Activated naive CD4-positive, alpha-beta T cell treated with Interleukin-2 at 50 U/mL for 16 hours (primary cell): ENCODE measurements at regions not wholly inside any gene's neighbourhood (a gene's known extent, or its start where the extent isn't known, plus 50 kb on each side); places are given as distances from the start of the nearest gene placed in this dataset.

Experiments used
- DNase-seq: peaks from one replicate; pipeline ENCODE4 v3.0.0-alpha.2; 2020

DNA sequence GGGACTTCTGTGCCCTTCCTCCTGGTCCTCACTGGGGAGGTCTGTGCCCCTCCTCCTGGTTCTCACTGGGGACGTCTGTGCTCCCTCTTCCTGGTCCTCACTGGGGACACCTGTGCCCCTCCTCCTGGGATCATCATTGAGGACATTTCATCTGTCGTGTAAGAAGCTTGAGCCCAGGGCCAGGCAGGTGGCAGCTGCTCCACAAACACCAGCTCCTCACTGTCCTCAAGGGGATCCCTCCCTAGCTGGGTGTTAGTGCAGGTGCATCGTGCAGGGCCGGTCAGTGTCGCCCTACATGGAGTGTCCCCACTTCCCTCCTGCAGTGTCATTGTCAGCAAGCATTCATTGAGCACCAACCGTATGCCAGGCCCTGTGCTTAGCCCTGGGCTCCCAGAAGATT is 312.7 kb downstream of the PTPRU start:
- no peak for DNase-seq

DNA sequence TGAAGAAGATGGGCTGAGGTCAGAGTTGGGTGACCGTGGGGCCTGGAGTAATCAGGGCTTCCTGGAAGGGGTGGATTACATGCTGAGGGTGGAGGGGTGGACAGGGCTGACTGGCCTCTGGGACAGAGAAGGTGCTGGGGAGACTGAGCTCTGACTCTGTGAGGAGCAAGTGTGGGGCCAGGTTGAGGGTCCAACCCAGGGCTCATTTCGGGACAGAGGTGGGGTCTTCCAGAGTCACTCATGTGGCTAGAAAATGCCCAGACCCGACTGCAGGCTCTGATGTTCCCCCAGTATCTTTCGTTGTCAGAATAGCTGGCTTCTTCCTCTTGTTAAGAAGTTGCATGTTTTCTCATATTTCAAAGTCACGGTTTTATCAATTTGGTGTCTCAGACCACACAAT is 311.8 kb downstream of the PTPRU start:
- no peak for DNase-seq

DNA sequence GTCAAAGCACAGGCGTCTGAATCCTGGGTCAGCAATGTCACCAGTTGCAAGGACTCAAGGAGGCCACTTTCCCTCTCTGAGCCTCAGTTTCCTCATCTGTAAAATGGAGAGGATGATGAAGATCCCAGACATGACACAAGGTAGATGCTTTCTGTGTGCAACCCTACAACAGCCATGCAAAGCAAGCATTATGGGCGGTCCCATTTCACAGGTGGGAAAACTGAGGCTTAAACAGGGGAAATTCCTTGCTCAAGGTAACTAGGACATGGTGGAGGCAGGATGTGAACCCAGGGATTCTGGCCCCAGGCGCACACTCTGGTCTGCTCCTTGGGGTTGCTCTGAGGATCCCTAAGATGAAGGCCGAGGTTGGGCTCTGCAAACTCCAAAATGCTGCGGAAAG is 311.0 kb downstream of the PTPRU start:
- DNase-seq = no peak

DNA sequence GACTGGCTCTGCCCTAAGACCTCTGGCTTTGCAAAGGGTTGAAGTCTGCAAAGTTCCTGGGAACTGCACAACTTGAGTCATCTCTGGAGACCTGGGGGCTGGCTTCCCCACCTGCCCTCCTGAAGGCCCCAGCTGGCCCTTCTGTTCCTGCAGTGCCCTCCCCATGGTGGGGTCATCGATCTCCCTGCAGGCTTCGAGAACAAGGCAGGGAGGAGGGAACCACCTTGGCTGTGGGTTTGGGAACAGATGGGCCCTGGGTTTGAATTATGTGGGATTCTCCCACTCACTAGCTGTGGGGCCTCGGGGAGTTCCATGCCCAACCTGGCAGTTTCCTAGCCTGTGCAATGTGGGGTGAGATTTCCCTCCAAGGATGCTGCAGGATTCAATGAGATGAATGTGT is 310.2 kb downstream of the PTPRU start:
- no peak for DNase-seq

DNA sequence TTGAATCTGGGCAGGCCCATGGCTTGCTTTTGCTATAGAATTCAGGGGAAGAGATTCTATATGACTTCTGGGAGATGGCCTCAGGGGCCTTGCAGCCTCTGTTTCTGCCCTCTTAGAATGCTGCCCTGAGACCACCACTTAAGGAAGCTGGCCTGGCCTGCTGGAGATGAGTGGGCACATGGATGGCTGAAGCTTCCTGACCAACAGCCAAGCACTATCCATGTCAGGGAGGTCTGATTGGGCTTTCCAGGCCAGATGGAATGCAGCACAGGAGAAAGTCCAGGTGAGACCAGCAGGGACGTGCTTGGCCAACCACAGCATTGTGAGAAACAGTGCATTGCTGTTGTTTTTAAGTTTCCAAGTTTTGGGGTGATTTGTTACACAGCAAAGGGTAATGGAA is 308.1 kb downstream of the PTPRU start:
- no peak for DNase-seq

DNA sequence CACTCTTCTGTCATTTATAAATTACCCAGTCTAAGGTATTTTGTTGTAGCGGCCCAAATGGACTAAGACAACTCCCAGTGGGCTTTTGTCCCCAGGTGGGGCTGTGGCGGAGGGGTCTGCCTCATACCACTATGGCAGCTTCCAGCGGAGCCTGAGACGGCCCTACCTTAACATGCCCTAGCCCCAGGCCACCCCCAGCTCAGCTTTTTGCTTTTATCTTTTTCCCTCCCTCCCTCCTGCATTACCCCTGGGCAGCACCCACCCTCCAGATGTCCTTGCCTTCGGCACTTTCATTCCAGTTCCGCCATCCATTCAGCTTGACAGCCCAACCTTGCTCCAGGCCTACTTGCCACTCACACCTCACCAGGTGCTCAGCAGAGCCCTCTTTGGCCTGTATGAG is 307.3 kb downstream of the PTPRU start:
- DNase-seq = no peak

DNA sequence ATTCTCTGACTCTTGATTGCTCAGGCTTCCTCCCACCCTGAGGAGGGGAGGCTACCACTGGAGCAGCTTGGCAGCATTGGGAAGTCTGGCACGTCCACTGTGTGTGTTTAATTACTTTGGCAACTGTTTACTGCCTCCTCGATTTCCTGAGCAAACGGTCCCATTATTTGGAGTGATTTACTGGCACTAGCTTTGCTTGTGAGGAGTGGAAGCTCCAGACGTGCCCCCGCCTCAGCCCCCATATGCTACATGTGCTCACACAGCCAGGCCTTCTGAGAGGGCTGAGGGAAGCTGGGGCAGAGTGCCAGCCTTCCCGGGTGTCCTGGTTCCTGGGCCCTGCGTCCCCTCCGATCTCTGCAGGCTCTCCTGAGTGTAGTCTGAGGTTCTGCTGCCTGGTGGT is 306.2 kb downstream of the PTPRU start:
- no peak for DNase-seq

DNA sequence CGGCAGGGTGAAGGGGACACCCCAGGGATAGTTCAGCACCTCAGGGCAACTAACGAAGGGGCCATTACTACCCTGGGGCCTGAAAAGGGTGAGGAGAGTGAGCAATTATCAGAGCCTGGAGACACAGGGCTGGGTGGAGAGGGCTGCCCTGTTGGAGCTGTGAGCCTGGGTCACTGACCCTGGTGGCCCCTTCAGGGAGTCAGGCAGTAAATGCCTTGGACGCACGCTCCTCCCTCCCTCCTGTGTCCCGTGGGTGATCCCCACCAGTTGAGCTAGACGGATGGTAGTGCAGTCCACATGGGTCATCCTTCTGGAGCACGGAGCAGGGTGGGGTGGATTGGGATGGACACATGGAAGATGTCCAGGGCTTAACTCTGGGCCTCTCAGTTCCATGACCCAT is 305.3 kb downstream of the PTPRU start:
- DNase-seq = no peak

DNA sequence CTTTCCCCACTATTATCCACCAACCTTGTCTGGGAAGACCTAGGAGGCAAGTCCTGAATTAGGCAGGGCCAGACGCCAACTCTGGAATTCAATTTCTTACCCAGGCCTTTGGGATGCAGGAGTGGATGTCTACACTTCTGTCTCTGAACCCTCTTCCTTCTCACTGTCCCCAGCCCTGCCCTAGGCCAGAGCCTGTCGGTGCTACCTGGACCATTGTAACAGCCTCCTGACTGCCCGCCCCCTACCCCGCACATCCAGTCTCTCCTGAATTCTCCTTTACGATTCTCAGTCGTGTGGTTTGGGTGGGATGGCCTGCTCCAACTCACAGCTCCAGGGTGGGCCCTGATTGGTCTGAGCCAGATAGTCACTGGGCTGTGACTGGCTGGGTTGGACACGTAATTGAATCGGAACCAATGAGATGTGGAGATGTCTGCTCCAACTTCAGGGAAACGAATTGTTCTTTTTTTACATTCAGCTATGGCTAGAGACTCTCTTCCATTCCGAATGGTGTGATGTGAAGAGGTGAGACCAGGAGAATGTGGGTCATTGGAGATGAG is 304.6 kb downstream of the PTPRU start:
- no peak for DNase-seq

DNA sequence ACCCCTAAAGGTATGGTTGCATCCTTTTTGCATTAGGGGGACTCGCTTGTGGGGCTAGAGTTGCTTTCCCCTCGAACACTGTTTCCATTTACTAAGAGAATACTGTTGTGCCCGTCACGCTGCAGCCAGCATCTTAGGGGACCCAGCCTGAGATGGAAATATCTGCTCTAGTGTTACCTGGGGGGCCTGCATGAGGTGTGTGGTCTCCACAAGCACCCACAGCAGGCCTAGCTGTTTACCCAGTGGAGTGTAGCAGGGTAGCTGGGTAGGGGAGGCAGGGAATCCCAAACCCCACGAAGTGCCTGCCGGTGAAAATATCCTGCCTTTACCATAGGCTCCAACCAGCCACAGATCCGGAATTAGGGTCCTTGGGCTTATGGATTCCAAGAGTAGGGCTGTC is 303.6 kb downstream of the PTPRU start:
- no peak for DNase-seq

DNA sequence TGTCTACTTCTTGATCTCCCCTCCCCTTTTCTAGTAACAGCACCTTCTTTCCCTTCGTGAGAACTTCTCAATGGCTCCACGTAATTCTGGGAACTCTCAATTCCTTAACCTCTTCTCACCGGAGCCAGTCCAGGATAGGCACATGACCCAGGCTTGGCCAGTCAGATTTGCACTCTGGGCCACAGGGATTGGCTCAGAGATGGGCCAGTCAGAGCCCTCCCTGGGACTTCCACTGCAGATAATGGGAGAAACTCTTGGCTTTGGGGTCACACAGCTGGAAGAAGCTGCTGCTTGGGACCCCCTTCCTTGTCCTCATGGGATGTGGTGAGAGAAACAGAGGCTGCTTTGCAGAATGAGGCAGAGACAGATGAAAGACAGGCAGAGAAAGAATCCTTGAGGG is 302.3 kb downstream of the PTPRU start:
- DNase-seq = no peak

DNA sequence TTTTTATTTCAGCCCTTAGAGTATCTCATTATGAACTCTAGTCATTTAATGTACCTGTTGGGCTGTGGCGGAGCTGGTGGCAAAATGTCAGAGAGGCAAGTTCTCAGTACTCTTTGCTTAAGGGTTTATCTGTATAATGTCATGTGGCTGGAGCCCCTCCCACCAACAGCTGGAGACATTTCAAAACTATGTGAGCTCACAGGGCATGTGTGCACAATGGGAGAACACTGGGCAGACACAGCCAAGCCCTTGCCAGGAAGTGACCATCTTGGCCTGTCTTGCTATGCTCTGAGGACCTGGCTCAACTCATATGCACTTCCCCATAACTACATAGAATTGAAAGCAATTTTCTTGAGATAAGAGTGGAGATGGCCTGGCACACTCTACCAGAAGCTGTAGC is 296.4 kb downstream of the PTPRU start:
- no peak for DNase-seq

DNA sequence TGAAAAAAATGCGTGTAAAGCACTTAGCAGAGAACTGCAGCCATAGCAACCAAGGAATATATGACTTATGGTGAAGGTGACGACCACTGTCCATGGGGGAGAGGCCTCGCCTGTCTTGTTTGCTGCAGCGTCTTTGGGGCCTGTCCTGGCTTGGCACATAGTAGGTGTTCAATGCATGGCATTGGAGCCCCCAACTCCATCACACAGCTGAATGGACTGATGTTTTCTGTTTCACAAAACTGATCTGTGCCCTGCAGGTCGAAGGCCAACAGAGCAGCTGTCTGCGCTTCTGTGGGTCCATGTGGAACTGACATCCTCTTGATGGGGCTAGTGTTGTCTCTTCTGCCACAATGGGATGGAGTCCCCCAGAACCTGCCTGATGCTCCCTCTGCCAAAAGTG is 296.0 kb downstream of the PTPRU start:
- DNase-seq = no peak

DNA sequence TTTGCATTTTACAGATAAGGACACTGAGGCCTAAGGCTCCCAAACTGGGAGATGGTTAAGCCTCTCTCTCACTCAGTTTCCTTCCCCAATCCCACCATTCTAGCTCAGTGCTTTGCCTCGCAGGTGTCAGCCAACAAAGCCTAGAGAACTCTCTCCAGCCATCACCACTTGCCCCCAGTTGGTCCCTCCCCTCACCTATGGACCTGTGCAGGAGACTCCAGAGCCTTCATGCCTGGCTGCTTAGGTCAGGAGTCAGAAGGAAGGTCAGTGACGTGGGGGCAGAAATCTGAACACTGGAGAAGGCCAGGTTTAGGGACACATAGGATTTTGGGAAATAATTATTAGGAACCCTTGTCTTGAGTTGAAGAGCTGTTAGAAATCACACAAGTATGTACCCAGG is 295.3 kb downstream of the PTPRU start:
- no peak for DNase-seq

DNA sequence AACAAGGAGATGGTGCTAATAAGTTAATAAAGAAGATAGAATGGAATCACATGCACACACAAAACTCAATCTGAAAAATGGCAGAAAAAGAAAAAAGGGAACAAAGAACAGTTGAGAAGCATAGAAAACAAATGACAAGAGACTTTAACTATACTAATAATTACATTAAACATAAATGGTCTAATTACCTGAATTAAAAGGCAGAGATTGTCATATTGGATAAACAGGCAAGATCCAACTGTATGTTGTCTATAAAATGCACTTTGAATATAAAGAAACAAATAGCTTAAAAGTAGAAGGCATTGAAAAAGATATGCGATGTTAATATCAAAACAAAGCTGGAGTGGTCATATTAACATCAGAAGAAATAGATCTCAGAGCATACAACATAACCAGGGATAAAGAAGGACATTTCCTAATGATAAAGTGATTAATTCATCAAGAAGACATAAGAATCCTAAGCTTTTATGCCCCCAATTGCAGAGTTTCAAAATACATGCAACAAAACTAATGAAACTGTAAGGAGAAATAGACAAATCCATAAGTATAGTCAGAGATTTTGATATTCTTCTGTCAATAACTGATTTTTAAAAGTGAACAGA is 293.5 kb downstream of the PTPRU start:
- no peak for DNase-seq

DNA sequence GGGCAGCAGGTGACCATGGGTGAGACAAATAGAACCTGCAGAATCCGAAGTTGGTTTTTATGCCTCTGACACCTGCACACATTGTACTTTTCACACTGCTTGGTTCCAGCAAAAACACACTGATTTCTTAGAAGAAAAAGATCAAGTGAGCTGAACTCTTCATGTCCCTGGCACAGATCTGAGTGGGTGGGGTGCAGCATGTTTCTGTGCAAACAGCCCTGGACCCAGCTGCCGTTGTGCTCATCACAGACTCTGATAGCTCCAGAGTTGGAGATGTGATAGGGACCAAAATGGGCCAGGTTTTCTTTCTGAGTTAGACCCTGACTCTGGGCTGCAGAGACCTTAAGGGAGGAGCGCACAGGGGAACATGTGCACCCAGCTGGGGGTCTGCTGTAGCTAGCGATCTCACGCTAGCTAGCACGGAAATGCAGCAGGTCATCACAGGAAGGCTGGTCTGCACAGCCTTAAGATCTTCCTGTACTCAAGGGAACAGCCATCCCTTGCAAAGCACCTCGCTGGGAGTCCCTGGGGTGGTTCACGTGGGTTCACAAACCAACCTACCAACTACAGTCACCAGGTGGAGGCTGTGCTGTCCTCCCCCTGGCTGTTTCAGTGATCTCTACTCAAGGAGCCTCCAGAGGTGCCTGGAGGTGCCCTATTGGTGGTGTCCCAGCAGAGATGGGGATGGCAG is 291.1 kb downstream of the PTPRU start:
- no peak for DNase-seq

DNA sequence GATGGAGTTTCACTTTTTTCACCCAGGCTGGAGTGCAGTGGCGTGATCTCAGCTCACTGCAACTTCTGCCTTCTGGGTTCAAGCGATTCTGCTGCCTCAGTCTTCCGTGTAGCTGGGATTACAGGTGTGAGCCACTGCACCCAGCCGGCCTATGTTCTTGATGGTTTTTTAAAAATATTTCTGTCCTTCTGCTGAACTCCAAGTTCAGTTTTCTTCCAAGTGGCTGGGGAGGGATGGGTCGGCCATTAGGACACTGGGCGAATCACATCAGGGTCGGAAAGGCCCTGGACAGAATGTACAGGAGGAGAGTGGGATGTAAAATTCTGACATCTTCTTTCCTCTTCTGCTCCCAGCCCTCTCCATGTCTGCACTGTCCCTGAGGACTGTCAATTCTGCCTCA is 289.6 kb downstream of the PTPRU start:
- DNase-seq = no peak

DNA sequence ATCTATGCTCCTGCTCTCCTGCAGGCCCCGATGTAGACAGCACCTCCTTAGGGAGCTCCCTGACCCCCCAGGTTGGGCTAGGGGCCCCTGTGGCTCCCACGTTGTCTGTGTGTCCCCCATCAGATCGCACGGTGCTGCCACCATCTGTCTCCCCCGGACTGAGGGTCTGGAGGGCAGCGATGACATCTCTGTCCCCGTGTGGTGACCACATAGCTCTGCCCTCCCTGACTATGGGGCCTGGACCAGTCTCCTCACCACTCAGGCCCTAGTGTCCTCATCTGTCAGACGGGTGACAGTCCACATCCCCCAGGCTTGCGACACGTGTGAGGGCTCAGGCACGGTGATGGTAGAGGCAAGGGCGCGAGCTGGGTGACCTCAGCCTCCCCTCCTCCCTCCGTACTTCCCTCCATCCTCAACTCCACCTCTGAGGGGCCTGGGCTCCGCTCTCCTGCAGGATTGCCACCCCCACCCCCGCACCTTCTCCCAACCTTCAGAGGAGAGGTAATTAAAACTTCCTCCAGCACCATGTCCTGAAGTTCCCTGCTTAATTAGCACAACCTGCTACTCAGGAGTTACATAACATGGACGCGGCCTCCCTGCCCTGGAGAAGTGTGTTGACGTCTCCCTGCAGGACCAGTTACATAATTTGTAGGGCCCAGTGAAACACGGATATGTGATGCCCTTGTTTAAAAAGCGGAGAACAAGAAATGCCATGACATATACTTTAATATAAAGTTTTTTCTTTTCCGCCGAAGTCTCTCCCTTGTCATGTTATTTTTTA is 288.2 kb downstream of the PTPRU start:
- DNase-seq = no peak

DNA sequence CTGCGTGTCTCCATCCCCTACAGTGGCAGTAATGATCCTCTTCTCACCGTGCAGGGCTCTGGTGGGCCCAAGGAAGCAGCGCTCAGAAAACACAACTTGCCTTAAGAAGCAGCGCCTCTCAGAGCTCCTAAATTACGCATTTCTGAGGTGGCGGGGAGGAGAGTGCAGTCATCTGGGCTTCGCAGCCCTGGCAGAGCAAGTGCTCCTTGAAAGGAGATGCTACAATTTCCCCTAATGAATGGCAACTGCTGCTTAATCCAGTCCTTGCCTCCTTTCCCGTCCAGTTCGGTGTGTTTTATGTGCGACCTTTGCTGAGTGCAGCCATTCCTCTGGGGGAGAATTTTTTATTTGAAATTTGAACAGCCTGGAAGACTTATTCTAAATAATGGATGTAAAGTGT is 287.3 kb downstream of the PTPRU start:
- no peak for DNase-seq

DNA sequence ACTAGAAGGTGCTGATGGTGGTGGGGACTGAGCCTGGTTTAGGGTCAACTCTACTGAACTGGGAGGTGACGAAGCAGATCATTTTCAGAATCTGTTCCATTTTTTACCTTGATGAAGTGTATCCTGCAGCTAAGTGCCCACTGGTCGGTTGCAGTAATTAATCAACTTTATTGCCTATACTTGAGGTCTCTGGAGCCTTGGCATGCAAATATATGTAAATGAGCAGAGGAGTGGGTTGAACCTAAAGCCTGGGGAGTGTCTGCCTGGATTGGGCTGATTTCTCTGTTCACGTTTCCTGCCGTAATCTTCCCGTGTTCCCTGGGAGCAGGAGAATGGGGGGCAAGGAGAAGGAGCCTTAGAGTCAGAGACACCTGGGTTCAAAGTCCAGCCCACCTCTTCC is 286.8 kb downstream of the PTPRU start:
- no peak for DNase-seq

DNA sequence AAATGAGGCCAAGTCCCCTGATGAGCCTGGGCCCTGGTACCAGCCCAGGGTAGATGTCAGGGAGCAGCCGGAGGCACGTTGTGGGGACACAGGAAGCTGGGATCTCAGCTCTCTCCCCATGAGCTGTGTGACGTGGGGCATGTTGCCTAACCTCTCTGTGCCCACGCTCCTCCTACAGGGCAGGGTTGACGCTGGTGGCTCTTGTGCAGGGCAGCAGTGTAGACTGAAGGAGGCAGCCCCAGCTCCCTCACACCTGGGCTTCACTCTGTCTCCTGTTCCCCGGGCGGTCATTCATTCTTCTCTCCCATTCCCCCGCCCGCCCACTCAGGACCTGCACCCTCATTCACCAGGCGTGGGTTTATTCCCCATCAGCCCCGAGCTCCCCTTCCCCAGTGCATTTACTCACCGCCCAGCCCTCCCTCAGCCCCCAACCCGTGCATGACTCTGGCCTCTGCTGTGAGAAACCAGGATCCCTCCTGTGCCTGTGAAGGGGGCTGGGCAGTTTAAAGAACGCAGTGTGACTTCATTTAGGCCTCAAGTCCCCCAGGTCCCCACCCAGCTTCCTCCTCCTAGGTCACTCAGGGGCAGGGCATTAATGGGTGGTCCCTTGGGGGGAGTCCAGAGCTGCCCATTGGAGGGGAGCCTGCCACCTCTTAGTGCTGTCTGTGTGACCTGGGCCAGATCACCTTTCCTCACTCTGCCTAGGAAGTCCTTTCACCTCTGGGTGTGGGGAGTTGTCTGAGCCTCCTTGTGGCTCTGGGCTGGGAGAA is 285.7 kb downstream of the PTPRU start:
- DNase-seq = no peak

DNA sequence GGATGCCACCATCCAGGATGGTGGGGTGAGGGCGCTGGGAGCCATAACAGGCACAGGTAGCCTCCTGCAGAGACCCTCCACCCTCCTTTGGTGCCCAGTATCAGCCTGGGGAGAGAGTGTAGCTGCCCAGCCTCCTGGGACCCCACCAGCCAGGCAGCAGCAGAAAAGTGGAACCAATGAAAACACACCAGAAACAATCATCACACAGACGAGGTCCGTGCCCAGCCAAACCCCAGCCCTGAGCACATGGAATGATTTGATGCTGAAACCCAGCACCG is 285.1 kb downstream of the PTPRU start:
- no peak for DNase-seq

DNA sequence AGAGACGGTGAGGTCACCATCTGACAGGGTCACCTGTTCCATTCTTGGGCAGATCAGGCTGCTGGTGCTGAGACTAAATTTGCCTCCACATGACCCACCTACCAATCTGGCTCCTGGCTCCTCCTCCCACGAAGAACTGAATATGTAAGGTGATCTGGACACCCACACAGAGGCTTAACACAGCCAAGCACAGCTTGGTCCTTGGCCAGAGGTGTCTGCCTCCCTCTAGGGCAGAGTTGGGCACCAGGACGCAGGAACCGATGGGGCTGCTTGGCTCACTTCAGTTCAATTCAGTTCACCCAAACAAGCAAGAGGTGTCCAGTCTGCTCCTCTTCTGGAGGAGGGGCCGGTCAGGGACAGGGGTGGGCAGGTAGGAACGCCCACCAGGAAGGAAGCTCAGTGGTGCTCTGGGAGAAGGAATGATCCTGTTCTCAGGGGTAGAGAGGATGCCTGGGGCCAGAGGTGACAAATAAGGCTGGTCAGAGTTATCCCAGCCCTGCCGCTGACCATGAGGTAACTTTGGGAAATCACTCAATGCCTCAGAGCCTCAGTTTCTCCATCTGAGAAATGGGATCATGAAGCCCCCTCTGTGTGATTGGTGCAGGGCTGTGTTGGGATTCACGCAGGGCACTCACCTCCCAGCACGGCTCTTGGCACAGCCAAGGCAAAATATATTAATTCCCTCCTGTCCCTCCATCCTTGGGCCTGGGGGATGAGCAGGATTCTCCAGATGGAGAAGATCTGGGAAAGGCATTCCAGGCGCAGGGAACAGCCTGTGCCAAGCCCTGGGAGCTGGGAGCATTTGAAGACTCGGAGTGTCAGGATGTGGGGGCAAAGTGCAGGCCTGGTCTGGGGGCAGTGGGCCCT is 284.5 kb downstream of the PTPRU start:
- no peak for DNase-seq
